SK-N-SH (cell line): ENCODE measurements at regions not wholly inside any gene's neighbourhood (a gene's known extent, or its start where the extent isn't known, plus 50 kb on each side); places are given as distances from the start of the nearest gene placed in this dataset.

Experiments used
- CTCF ChIA-PET: fragments of 300-600, 350-600 bp; formaldehyde crosslinking; extraction: SDS; loops from one replicate; lab custom pipeline; 2021; lab: Yijun Ruan, JAX
- POLR2A ChIA-PET: fragments of 350-600 bp; sonication (Branson Sonifier 250); formaldehyde crosslinking; extraction: SDS; loops from one replicate; lab custom pipeline; 2020; ENCODE audit warnings: antibody characterized with exemption, inconsistent platforms; lab: Yijun Ruan, JAX
- DNase-seq: peaks from one replicate; pipeline ENCODE4 v3.0.0; 2012
- H2AFZ ChIP-seq: fragments of 200-600 bp; sonication (generic); 2 replicates; pipeline ENCODE4 v1.8.1; 2016; ENCODE audit warnings: antibody characterized with exemption, mild to moderate bottlenecking, low read depth
- H3F3A ChIP-seq: fragments of 200-600 bp; sonication (generic); replicated peaks from 2 replicates; pipeline ENCODE3; 2016; ENCODE audit warnings: antibody characterized with exemption, mild to moderate bottlenecking; ENCODE audit not compliant: insufficient read depth
- H3K27ac ChIP-seq, 2 experiments: fragments of 200-500 bp in 1 of 2; fragments of 200-600 bp in 1 of 2; sonication (Bioruptor generic) in 1 of 2; sonication (generic), shearing (Covaris generic) in 1 of 2; 2 replicates each; pipeline versions ENCODE4 v1.5.1 to v1.6.1; 2014 to 2016; ENCODE audit warnings: low read depth in 2 of 2, inconsistent platforms in 1 of 2, low read length in 1 of 2, mild to moderate bottlenecking in 1 of 2, mixed read lengths in 1 of 2
- H3K27me3 ChIP-seq: fragments of 200-600 bp; sonication (generic), shearing (Covaris generic); 2 replicates; pipeline ENCODE4 v1.6.1; 2016; ENCODE audit warnings: mixed run types; ENCODE audit not compliant: insufficient read depth
- H3K36me3 ChIP-seq, 2 experiments: fragments of 200-500 bp in 1 of 2; fragments of 200-600 bp in 1 of 2; sonication (Bioruptor generic) in 1 of 2; sonication (generic) in 1 of 2; replicated peaks in 1 of 2; 2 replicates each; pipeline versions ENCODE3 to v1.5.1; 2014 to 2016; ENCODE audit warnings: low read length in 1 of 2, mild to moderate bottlenecking in 1 of 2; ENCODE audit not compliant: insufficient read depth in 2 of 2, control insufficient read depth in 1 of 2
- H3K4me1 ChIP-seq, 2 experiments: fragments of 200-500 bp in 1 of 2; fragments of 200-600 bp in 1 of 2; sonication (Bioruptor generic) in 1 of 2; sonication (generic), shearing (Covaris generic) in 1 of 2; 2 replicates each; pipeline versions ENCODE4 v1.5.1 to v1.6.1; 2014 to 2016; ENCODE audit warnings: low read depth in 1 of 2, low read length in 1 of 2, mixed run types in 1 of 2; ENCODE audit not compliant: insufficient read depth in 2 of 2, control insufficient read depth in 1 of 2
- H3K4me2 ChIP-seq: fragments of 200-600 bp; sonication (generic), shearing (Covaris generic); 2 replicates; pipeline ENCODE4 v1.6.1; 2017; ENCODE audit warnings: mixed run types
- H3K4me3 ChIP-seq, 2 experiments: fragments of 200-500 bp in 1 of 2; fragments of 200-600 bp in 1 of 2; sonication (Bioruptor generic) in 1 of 2; sonication (generic), shearing (Covaris generic) in 1 of 2; 2 replicates each; pipeline versions ENCODE4 v1.5.1 to v1.8.1; 2014 to 2016; ENCODE audit warnings: low read depth in 2 of 2, inconsistent platforms in 1 of 2, low read length in 1 of 2, mild to moderate bottlenecking in 1 of 2, mixed read lengths in 1 of 2, moderate library complexity in 1 of 2
- H3K79me2 ChIP-seq: fragments of 200-600 bp; sonication (generic); 2 replicates; pipeline ENCODE4 v1.8.1; 2017; ENCODE audit warnings: mild to moderate bottlenecking; ENCODE audit not compliant: insufficient read depth
- H3K9ac ChIP-seq: fragments of 200-600 bp; sonication (generic); 2 replicates; pipeline ENCODE4 v1.6.1; 2017; ENCODE audit warnings: mixed run types
- H3K9me2 ChIP-seq: fragments of 200-600 bp; sonication (generic); 2 replicates; pipeline ENCODE4 v1.6.1; 2017; ENCODE audit warnings: mixed run types
- H3K9me3 ChIP-seq: fragments of 200-600 bp; sonication (generic); 2 replicates; pipeline ENCODE4 v1.6.1; 2017; ENCODE audit warnings: mixed run types, mild to moderate bottlenecking, moderate library complexity
- H4K20me1 ChIP-seq: fragments of 200-600 bp; sonication (generic); 2 replicates; pipeline ENCODE4 v1.6.1; 2017; ENCODE audit warnings: mild to moderate bottlenecking, mixed run types; ENCODE audit not compliant: insufficient read depth
- CTCF ChIP-seq: fragments of 200-600 bp; sonication (generic); IDR thresholded peaks from 2 replicates; pipeline ENCODE4 v1.6.1; 2017; ENCODE audit warnings: antibody characterized with exemption, mild to moderate bottlenecking, moderate library complexity
- ELF1 ChIP-seq: IDR thresholded peaks from 2 replicates; pipeline ENCODE4 v1.4.0; 2012
- EP300 ChIP-seq, 2 experiments: IDR thresholded peaks; 2 replicates each; pipeline versions ENCODE4 v1.4.0 to v1.6.1; 2012; ENCODE audit warnings: borderline replicate concordance in 1 of 2, low read depth in 1 of 2, low read length in 1 of 2
- FOXM1 ChIP-seq: IDR thresholded peaks from 2 replicates; pipeline ENCODE4 v1.4.0; 2012; ENCODE audit warnings: low read depth, mild to moderate bottlenecking
- GATA2 ChIP-seq: sonication (generic); formaldehyde crosslinking; IDR thresholded peaks from 2 replicates; pipeline ENCODE4 v1.5.0; 2020; ENCODE audit warnings: mild to moderate bottlenecking, missing genetic modification reagents
- JUND ChIP-seq: IDR thresholded peaks from 2 replicates; pipeline ENCODE4 v1.4.0; 2012
- MAX ChIP-seq: IDR thresholded peaks from 2 replicates; pipeline ENCODE4 v1.4.0; 2012; ENCODE audit warnings: low read depth
- MXI1 ChIP-seq: IDR thresholded peaks from 2 replicates; pipeline ENCODE4 v1.6.1; 2012; ENCODE audit warnings: mild to moderate bottlenecking, low read depth, low read length, improper control_type of control experiment
- NFIC ChIP-seq: IDR thresholded peaks from 2 replicates; pipeline ENCODE4 v1.4.0; 2012; ENCODE audit warnings: borderline replicate concordance
- PBX3 ChIP-seq: IDR thresholded peaks from 2 replicates; pipeline ENCODE4; 2012
- RCOR1 ChIP-seq: fragments of 150-350 bp; IDR thresholded peaks from 2 replicates; pipeline ENCODE4 v1.6.1; 2017; ENCODE audit warnings: antibody characterized with exemption, low read length
- RFX5 ChIP-seq: IDR thresholded peaks from 2 replicates; pipeline ENCODE4 v1.6.1; 2012; ENCODE audit warnings: mild to moderate bottlenecking, improper control_type of control experiment, low read length
- RXRA ChIP-seq: IDR thresholded peaks from 2 replicates; pipeline ENCODE4 v1.4.0; 2012; ENCODE audit warnings: low read depth, mild to moderate bottlenecking, borderline replicate concordance
- SIN3A ChIP-seq: IDR thresholded peaks from 2 replicates; pipeline ENCODE4 v1.6.1; 2012; ENCODE audit warnings: low read depth, mild to moderate bottlenecking, low read length, moderate library complexity, borderline replicate concordance
- SMC3 ChIP-seq: IDR thresholded peaks from 2 replicates; pipeline ENCODE4 v1.6.1; 2012; ENCODE audit warnings: low read depth, low read length, improper control_type of control experiment
- TCF12 ChIP-seq: IDR thresholded peaks from 2 replicates; pipeline ENCODE4 v1.4.0; 2012
- USF1 ChIP-seq: IDR thresholded peaks from 2 replicates; pipeline ENCODE4 v1.4.0; 2012; ENCODE audit warnings: low read depth, borderline replicate concordance
- YY1 ChIP-seq: IDR thresholded peaks from 2 replicates; pipeline ENCODE4 v1.4.0; 2012; ENCODE audit warnings: low read depth, mild to moderate bottlenecking
- WGBS: methylation state at CpG from one replicate; pipeline ENCODE4 v1.1.6; 2017; ENCODE audit warnings: low lambda C conversion rate; 5-methylcytosine and 5-hydroxymethylcytosine counted together

GRCh38 chr1:209505044-209505443 lies 78.5 kb upstream of the CAMK1G start:
- POLR2A ChIA-PET, result no interaction called here
- Histone ChIP-seq H3K36me3 (no peaks in the 10 kb centered on the region), H3F3A (no peaks in the 10 kb centered on the region), H3K9me3 (peaks cover 10% of the 10 kb centered on the region; the same call in 1 of the 2 replicates), H3K4me2 (no peak overlapping the region), H3K4me1 (peaks cover 0 to 7% of the 10 kb centered on the region in 2 experiments; a peak in 2 of 4 replicates), H3K4me3 (no peak overlapping the region), H4K20me1 (no peaks in the 10 kb centered on the region), H3K27ac (no peak overlapping the region; a peak in 1 of 4 replicates), H3K9ac (no peak overlapping the region), H2AFZ (no peak overlapping the region), H3K9me2 (no peaks in the 10 kb centered on the region), H3K27me3 (no peaks in the 10 kb centered on the region), H3K79me2 (no peaks in the 10 kb centered on the region)
- CTCF ChIA-PET, result interaction anchor here (0.6 to 5.7 kb wide), 5 partner anchors 9 to 122 kb away, joined by 3 to 29 read pairs (median 4); no protein-coding TSS in a partner anchor
- TF ChIP-seq EP300 (IDR thresholded peaks at IDR 0.05; ENCODE audit: borderline replicate concordance in 1 of 2, low read depth in 1 of 2, low read length in 1 of 2) (peak in 1 of 2 experiments; percentile 36; a peak in 1 of 4 replicates), YY1 (no peak), TCF12 (peak; percentile 57; the same call in 1 of the 2 replicates)
- 63% methylated on average over 1 of the region's 1 CpG for WGBS
- DNase-seq, result no peak

GRCh38 chr1:209506101-209506500 lies 77.4 kb upstream of the CAMK1G start:
- Histone ChIP-seq H3K4me2 (no peak overlapping the region), H4K20me1 (no peaks in the 10 kb centered on the region), H3K79me2 (no peaks in the 10 kb centered on the region), H3K9me2 (no peaks in the 10 kb centered on the region), H3K9me3 (peaks cover under 1% of the 10 kb centered on the region; the same call in 1 of the 2 replicates), H3K4me1 (peaks cover 0 to 7% of the 10 kb centered on the region in 2 experiments; a peak in 2 of 4 replicates), H3K36me3 (no peaks in the 10 kb centered on the region), H3K9ac (no peak overlapping the region), H3F3A (no peaks in the 10 kb centered on the region), H2AFZ (0 out of 2 replicates have a peak overlapping the region, but pooled peaks have one; percentile 18), H3K27ac (no peak overlapping the region), H3K27me3 (no peaks in the 10 kb centered on the region), H3K4me3 (no peak overlapping the region)
- 81% methylated on average over 3 of the region's 3 CpGs for whole genome bisulfite sequencing
- ChIA-PET POLR2A (no interaction called here), CTCF (interaction anchor here (0.6 to 5.7 kb wide), 6 partner anchors 8 to 71 kb away, joined by 3 to 29 read pairs (median 4); no protein-coding TSS in a partner anchor)
- no peak for TF ChIP-seq MAX
- TF ChIP-seq USF1, result no peak
- TF ChIP-seq SIN3A, result no peak
- no peak for TF ChIP-seq RXRA
- TF ChIP-seq MXI1, result no peak
- no peak for TF ChIP-seq NFIC
- TF ChIP-seq SMC3, result no peak
- no peak for TF ChIP-seq ELF1
- no peak for TF ChIP-seq FOXM1
- no peak for TF ChIP-seq RFX5
- no peak for TF ChIP-seq PBX3
- no peak for TF ChIP-seq TCF12
- TF ChIP-seq EP300 (IDR thresholded peaks at IDR 0.05; ENCODE audit: borderline replicate concordance in 1 of 2, low read depth in 1 of 2, low read length in 1 of 2), result no peak
- no peak for TF ChIP-seq CTCF
- TF ChIP-seq RCOR1, result no peak
- no peak for TF ChIP-seq GATA2 (CRISPR knock-in tag)
- no peak for TF ChIP-seq JUND
- TF ChIP-seq YY1, result no peak
- DNase-seq, result no peak
